Prostate gland (tissue), 2 donors: ENCODE measurements at regions not wholly inside any gene's neighbourhood (a gene's known extent, or its start where the extent isn't known, plus 50 kb on each side); places are given as distances from the start of the nearest gene placed in this dataset.

Experiments
- DNase-seq: peaks from one replicate; pipeline ENCODE4 v3.0.0-alpha.2; 2019; ENCODE audit warnings: low spot score
- H3K27ac ChIP-seq, 2 donors: fragments of 200-600 bp; sonication (generic); 2 replicates each; pipeline ENCODE4 v1.5.1; 2017 to 2019
- H3K27me3 ChIP-seq: fragments of 200-600 bp; sonication (generic); replicated peaks from 2 replicates; pipeline ENCODE4 v1.5.1; 2019; ENCODE audit not compliant: insufficient read depth
- H3K36me3 ChIP-seq, 2 donors: fragments of 200-600 bp; sonication (generic); 1 replicate in 1 of 2; 2 replicates in 1 of 2; pipeline versions ENCODE4 v1.5.1 to v1.8.1; 2017 to 2019
- H3K4me1 ChIP-seq: fragments of 200-600 bp; sonication (generic); replicated peaks from 2 replicates; pipeline ENCODE4 v1.5.1; 2019
- H3K4me3 ChIP-seq, 2 donors: fragments of 200-600 bp; sonication (generic); 2 replicates each; pipeline ENCODE4 v1.5.1; 2017 to 2019
- H3K9me3 ChIP-seq: fragments of 200-600 bp; sonication (generic); 2 replicates; pipeline ENCODE4 v1.5.1; 2017
- POLR2A ChIP-seq: fragments of 450-650 bp; IDR thresholded peaks from one replicate; pipeline ENCODE4 v1.6.1; 2016; ENCODE audit warnings: antibody characterized with exemption, mild to moderate bottlenecking
- POLR2AphosphoS5 ChIP-seq: sonication (generic); formaldehyde crosslinking; IDR thresholded peaks from one replicate; pipeline ENCODE4 v1.6.1; 2017; ENCODE audit warnings: antibody characterized with exemption
- WGBS: methylation state at CpG from one replicate; pipeline ENCODE4 v1.1.5; 2018; 5-methylcytosine and 5-hydroxymethylcytosine counted together
- intact Hi-C: fragments of 100-400 bp; cut with DNase I; formaldehyde crosslinking; loops from one replicate; pipeline ENCODE4 v1.14.2; 2022
- TF ChIP-seq, protein P1 (sequence below), 4 experiments: fragments of 200-600 bp in 2 of 4; fragments of 450-650 bp in 2 of 4; sonication (generic) in 2 of 4; IDR thresholded peaks; 1 replicate in 3 of 4; 2 replicates in 1 of 4; pipeline ENCODE4 v1.5.1; 2016 to 2019; ENCODE audit warnings: antibody characterized with exemption in 4 of 4, mild to moderate bottlenecking in 2 of 4, moderate library complexity in 2 of 4

DNA sequence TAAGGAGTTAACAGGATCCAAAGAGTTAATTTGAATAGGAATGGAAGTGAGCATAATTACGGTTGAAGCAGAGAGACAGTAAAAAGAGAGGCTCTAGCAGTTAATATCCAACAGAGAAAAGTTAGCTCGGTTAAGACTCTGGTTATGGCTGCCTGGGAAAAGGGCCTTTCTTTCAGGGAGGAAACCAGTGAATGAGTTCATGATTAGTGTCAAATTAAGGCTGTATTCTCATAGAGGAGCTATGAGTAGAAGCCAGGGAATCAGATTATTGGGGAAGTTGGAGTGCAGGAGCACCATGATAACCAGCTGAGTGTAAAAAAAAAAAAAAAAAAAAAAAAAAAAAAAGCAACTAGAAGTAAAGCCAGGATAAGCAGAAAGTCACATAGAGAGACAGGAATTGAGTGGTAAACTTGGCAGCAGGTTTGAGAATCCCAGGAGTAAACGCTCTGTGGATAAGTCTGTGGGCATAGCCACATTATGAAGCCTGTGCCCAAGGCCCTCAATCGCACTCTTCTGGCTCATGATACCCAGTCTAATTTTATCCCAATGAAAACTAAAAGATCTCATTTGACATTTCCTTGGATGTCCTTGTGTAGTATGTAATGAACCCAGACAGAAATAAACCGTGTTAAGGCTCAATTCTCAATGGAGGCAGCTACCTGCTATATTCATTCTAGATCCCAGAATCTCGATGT lies 372.6 kb upstream of the MPDZ start:
- Histone ChIP-seq H3K4me3 (no peak overlapping the region), H3K4me1 (no peaks in the 10 kb centered on the region), H3K9me3 (no peaks in the 10 kb centered on the region), H3K36me3 (no peaks in the 10 kb centered on the region), H3K27ac (no peak overlapping the region), H3K27me3 (no peaks in the 10 kb centered on the region)
- no peak for DNase-seq
- TF ChIP-seq, protein P1, sequence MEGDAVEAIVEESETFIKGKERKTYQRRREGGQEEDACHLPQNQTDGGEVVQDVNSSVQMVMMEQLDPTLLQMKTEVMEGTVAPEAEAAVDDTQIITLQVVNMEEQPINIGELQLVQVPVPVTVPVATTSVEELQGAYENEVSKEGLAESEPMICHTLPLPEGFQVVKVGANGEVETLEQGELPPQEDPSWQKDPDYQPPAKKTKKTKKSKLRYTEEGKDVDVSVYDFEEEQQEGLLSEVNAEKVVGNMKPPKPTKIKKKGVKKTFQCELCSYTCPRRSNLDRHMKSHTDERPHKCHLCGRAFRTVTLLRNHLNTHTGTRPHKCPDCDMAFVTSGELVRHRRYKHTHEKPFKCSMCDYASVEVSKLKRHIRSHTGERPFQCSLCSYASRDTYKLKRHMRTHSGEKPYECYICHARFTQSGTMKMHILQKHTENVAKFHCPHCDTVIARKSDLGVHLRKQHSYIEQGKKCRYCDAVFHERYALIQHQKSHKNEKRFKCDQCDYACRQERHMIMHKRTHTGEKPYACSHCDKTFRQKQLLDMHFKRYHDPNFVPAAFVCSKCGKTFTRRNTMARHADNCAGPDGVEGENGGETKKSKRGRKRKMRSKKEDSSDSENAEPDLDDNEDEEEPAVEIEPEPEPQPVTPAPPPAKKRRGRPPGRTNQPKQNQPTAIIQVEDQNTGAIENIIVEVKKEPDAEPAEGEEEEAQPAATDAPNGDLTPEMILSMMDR (IDR thresholded peaks at IDR 0.05), result no peak
- TF ChIP-seq POLR2AphosphoS5 (no peak), POLR2A (no peak)
- intact Hi-C loops, result no loop called here
- 71% methylated on average over 6 of the region's 6 CpGs for WGBS

- DNase-seq, result no peak
- 91% methylated on average over 8 of the region's 8 CpGs for WGBS
Measured at GRCh38 chr9:13651526-13651925, 372.0 kb upstream of the MPDZ start.

DNA sequence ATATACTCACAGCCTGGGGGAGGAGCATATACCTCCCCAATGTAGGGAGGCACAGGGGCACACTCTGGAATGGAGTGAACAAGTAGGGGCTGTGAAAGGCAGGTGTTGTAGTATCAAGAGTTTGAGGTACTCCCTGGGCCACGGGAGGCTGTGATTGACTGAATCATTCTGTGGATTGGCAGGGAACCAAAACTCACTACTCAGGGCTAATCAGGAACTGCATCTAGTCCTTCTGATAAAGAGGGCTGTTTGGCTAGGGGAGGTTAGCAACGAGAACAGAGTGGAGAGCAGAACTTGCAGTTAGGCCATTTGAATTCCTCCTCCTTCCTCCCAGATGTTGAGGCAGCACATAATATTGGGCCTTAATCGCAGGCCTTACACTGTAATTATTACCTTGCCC lies 369.2 kb upstream of the MPDZ start:
- Histone ChIP-seq H3K36me3 (no peaks in the 10 kb centered on the region), H3K27me3 (no peaks in the 10 kb centered on the region), H3K9me3 (no peaks in the 10 kb centered on the region), H3K27ac (no peak overlapping the region), H3K4me1 (no peaks in the 10 kb centered on the region), H3K4me3 (no peak overlapping the region)
- intact Hi-C loops, result no loop called here
- TF ChIP-seq POLR2A (no peak), POLR2AphosphoS5 (no peak)
- TF ChIP-seq, protein P1 (IDR thresholded peaks at IDR 0.05), result no peak
- 80% methylated on average over 3 of the region's 3 CpGs for WGBS
- no peak for DNase-seq

More at GRCh38 chr9:13651526-13651925, 372.0 kb upstream of the MPDZ start:
- Histone ChIP-seq H3K36me3 (no peaks in the 10 kb centered on the region), H3K4me1 (no peaks in the 10 kb centered on the region), H3K27ac (no peak overlapping the region), H3K9me3 (no peaks in the 10 kb centered on the region), H3K27me3 (no peaks in the 10 kb centered on the region), H3K4me3 (no peak overlapping the region)
- intact Hi-C loops, result no loop called here
- TF ChIP-seq POLR2AphosphoS5 (no peak), POLR2A (no peak)
- TF ChIP-seq, protein P1 (IDR thresholded peaks at IDR 0.05), result no peak

GRCh38 chr9:13648068-13648467 lies 368.6 kb upstream of the MPDZ start:
- Histone ChIP-seq H3K27ac (no peak overlapping the region), H3K9me3 (no peaks in the 10 kb centered on the region), H3K4me3 (no peak overlapping the region), H3K36me3 (no peaks in the 10 kb centered on the region), H3K27me3 (no peaks in the 10 kb centered on the region), H3K4me1 (no peaks in the 10 kb centered on the region)
- no peak for DNase-seq
- intact Hi-C loops, result no loop called here
- TF ChIP-seq POLR2A (no peak), POLR2AphosphoS5 (no peak)
- TF ChIP-seq, protein P1 (IDR thresholded peaks at IDR 0.05), result no peak

DNA sequence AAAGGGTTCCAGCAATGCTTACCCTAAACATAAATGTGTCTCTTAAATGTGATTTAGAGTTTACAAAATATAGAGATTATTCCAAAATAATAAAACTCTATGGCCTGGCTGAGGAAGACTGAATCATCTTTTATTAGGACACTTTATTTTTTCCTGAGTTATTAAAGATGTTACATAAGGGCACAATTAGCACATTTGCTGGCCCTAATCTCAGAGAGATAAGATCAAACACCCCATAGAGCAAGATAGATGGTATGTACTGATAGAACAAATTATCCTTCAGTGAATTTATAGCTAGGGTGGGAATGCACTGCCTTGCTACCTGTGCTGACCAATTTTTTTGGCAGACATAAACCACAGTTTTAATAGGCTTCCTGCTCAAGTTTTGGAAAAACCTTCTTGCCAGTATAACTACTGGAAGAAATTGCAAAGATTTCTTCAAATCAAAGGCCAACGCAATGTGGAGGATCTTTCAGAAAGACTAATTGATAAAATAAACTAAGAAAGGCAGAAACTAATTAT lies 367.1 kb upstream of the MPDZ start:
- Histone ChIP-seq H3K27me3 (no peaks in the 10 kb centered on the region), H3K36me3 (no peaks in the 10 kb centered on the region), H3K4me1 (no peaks in the 10 kb centered on the region), H3K4me3 (no peak overlapping the region), H3K9me3 (no peaks in the 10 kb centered on the region), H3K27ac (no peak overlapping the region)
- TF ChIP-seq POLR2A, result no peak
- peak; percentile 63 for TF ChIP-seq POLR2AphosphoS5
- TF ChIP-seq, protein P1 (IDR thresholded peaks at IDR 0.05), result no peak
- intact Hi-C loops, result no loop called here
- DNase-seq, result no peak
- 14% methylated on average over 1 of the region's 1 CpG for WGBS
